ENCODE measurements at regions not wholly inside any gene's neighbourhood (a gene's known extent, or its start where the extent isn't known, plus 50 kb on each side); places are given as distances from the start of the nearest gene placed in this dataset.

DNA sequence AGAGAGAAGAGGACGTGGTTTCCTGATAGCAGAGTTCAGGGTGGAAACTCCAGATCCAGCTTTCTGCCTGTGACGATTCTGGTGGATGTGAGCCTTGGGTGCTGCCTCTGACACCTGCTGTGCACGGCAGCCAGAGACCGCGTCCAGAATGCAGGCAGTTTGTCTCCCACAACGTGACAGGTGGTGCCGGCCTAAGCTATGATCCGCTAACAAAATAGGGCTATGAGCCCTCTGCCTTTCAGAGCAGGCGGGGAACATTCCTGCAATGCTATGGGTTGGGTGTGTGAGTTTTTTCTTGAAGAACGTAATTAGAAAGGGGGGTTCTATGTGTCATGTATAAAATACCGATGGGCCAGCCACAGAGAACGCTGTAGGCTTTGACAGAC, 297.3 kb upstream of the PRKCQ start:
- DNase-seq: no peak

DNA sequence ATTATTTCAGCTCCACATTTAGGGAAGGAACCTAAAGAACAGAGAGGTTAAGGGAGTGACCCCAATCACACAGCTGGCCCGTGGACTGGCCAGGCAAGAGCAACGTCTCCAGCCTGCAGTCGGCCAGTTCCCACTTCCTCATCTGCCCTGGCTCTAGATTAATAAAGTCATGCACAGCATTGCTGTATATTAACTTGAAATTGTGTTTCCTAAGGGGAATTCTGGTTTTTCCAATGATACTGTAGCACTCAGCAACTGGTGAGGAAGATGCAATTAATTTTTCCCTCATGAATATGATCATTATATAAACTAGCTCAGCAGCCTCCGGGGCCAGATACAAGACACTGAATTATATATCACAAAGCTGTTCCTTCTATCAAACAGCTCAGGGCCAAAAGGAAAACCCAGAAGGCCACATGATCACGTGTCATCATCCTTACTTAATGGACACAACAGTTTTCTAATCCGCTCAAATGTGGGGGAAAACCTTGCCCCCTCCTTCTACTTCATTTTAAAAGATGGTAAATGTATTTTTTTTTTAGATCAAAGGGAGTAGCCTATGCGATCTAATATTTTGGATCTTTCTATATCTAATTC, 295.3 kb upstream of the PRKCQ start:
- Histone ChIP-seq H3K9ac (ENCODE audit: low read depth in 2 of 2, low read length in 2 of 2) (no peak overlapping the region), H3K27ac (no peak overlapping the region), H3K36me3 (no peaks in the 10 kb centered on the region), H3K9me3 (no peaks in the 10 kb centered on the region), H3K4me1 (no peaks in the 10 kb centered on the region), H3K27me3 (no peaks in the 10 kb centered on the region), H3K4me3 (no peak overlapping the region)
- TF ChIP-seq, protein P1, sequence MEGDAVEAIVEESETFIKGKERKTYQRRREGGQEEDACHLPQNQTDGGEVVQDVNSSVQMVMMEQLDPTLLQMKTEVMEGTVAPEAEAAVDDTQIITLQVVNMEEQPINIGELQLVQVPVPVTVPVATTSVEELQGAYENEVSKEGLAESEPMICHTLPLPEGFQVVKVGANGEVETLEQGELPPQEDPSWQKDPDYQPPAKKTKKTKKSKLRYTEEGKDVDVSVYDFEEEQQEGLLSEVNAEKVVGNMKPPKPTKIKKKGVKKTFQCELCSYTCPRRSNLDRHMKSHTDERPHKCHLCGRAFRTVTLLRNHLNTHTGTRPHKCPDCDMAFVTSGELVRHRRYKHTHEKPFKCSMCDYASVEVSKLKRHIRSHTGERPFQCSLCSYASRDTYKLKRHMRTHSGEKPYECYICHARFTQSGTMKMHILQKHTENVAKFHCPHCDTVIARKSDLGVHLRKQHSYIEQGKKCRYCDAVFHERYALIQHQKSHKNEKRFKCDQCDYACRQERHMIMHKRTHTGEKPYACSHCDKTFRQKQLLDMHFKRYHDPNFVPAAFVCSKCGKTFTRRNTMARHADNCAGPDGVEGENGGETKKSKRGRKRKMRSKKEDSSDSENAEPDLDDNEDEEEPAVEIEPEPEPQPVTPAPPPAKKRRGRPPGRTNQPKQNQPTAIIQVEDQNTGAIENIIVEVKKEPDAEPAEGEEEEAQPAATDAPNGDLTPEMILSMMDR (IDR thresholded peaks at IDR 0.05): no peak
- no peak for DNase-seq
- intact Hi-C loops (cut with DNase I): no loop called here

More for the DNA sequence above, 297.3 kb upstream of the PRKCQ start:
- TF ChIP-seq, protein P1 (IDR thresholded peaks at IDR 0.05): no peak
- Histone ChIP-seq H3K4me1 (no peaks in the 10 kb centered on the region), H3K27ac (no peak overlapping the region), H3K9me3 (no peaks in the 10 kb centered on the region), H3K27me3 (no peaks in the 10 kb centered on the region), H3K9ac (ENCODE audit: low read depth in 2 of 2, low read length in 2 of 2) (no peak overlapping the region), H3K36me3 (no peaks in the 10 kb centered on the region), H3K4me3 (no peak overlapping the region)
- intact Hi-C loops (cut with DNase I): no loop called here

- Histone ChIP-seq H3K9ac (ENCODE audit: low read depth in 2 of 2, low read length in 2 of 2) (no peak overlapping the region), H3K9me3 (no peaks in the 10 kb centered on the region), H3K4me1 (no peaks in the 10 kb centered on the region), H3K27ac (no peak overlapping the region), H3K36me3 (no peaks in the 10 kb centered on the region), H3K27me3 (no peaks in the 10 kb centered on the region), H3K4me3 (no peak overlapping the region)
- TF ChIP-seq, protein P1 (IDR thresholded peaks at IDR 0.05): no peak
- no peak for DNase-seq
- intact Hi-C loops (cut with DNase I): no loop called here
These were observed 291.1 kb upstream of the PRKCQ start for GRCh38 chr10:6871128-6871527.

DNA sequence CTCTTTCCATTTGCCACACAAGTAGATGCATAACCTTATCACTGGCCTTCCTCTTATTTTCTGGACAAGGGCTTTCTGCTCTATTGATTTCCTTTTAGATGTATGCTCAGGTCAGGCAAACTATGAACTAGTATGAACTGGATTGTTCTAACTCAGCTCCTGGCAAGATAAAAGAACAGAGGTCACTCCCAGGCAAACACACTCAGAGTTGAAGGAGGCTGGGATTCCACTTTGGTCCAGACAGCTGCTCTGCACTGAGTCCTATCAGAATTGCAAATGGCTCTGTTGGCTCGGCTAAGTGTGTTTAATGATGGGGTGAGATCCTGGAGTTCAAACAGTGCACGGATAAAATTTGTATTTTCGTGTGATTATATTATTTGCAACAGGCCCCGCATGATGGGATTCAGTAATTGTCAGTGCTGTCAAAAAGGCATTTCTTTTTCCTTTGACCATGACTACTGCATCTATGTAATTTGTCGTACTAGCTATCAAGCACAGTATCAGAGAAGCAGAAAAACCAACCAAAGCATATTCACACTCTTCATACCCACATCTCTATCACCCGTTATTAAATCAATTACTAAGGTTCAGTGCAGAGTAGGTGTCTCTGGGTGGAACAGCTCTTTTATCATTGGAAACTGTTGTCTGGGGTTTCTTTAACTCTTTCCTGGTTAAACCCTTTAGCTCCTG, 288.1 kb upstream of the PRKCQ start:
- H3K9ac ChIP-seq (ENCODE audit: low read depth in 2 of 2, low read length in 2 of 2): no peak overlapping the region
- intact Hi-C loops (cut with DNase I): no loop called here
- TF ChIP-seq, protein P1 (IDR thresholded peaks at IDR 0.05): no peak
- no peak overlapping the region for H3K4me3 ChIP-seq
- H3K27me3 ChIP-seq: no peaks in the 10 kb centered on the region
- no peaks in the 10 kb centered on the region for H3K4me1 ChIP-seq
- H3K9me3 ChIP-seq: no peaks in the 10 kb centered on the region
- no peaks in the 10 kb centered on the region for H3K36me3 ChIP-seq
- H3K27ac ChIP-seq: no peak overlapping the region
- no peak for DNase-seq

DNA sequence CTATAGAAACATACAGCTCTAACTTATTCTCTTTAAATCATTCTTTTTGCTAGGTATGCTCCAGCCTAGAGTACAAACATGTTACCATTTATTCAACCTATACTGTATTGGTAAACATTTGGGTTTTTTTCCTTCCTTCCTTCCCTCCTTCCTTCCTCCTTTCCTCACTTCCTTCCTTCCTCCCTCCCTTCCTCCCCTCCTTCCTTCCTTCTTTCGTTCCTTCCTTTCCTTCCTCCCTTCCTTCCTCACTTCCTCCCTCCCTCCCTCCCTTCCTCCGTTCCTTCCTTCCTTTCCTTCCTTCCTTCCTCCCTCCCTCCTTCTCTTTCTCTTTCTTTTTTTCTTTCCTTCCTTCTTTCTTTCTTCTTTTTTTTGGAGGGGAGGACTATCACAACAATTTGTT, 286.7 kb upstream of the PRKCQ start:
- intact Hi-C loops (cut with DNase I): no loop called here
- Histone ChIP-seq H3K36me3 (no peaks in the 10 kb centered on the region), H3K4me3 (no peak overlapping the region), H3K4me1 (no peaks in the 10 kb centered on the region), H3K9ac (ENCODE audit: low read depth in 2 of 2, low read length in 2 of 2) (no peak overlapping the region), H3K9me3 (no peaks in the 10 kb centered on the region), H3K27ac (no peak overlapping the region), H3K27me3 (no peaks in the 10 kb centered on the region)
- no peak for DNase-seq
- TF ChIP-seq, protein P1 (IDR thresholded peaks at IDR 0.05): no peak
